Mesenchymal stem cell (in vitro differentiated cells and primary cell): ENCODE measurements at regions not wholly inside any gene's neighbourhood (a gene's known extent, or its start where the extent isn't known, plus 50 kb on each side); places are given as distances from the start of the nearest gene placed in this dataset.

Source experiments
- DNase-seq: peaks from one replicate; pipeline ENCODE4 v3.0.0-alpha.2; 2013
- H2AFZ ChIP-seq: one replicate; pipeline ENCODE4 v1.6.1; 2013; ENCODE audit warnings: low read depth, mild to moderate bottlenecking, control low read depth, inconsistent platforms, low read length, moderate library complexity
- H2AK5ac ChIP-seq: 2 replicates; pipeline ENCODE4 v1.6.1; 2013; ENCODE audit warnings: low read length, moderate library complexity, mild to moderate bottlenecking, inconsistent platforms; ENCODE audit not compliant: severe bottlenecking
- H2BK120ac ChIP-seq: one replicate; pipeline ENCODE4 v1.6.1; 2013; ENCODE audit warnings: low read depth, mild to moderate bottlenecking, inconsistent platforms, low read length, moderate library complexity
- H2BK12ac ChIP-seq, 2 experiments: one replicate each; pipeline ENCODE4 v1.6.1; 2013; ENCODE audit warnings: inconsistent platforms in 2 of 2, low read length in 2 of 2, mild to moderate bottlenecking in 2 of 2, moderate library complexity in 2 of 2, control low read depth in 1 of 2
- H2BK15ac ChIP-seq: one replicate; pipeline ENCODE4 v1.6.1; 2013; ENCODE audit warnings: mild to moderate bottlenecking, low read depth, inconsistent platforms; ENCODE audit not compliant: poor library complexity, severe bottlenecking
- H2BK5ac ChIP-seq: 2 replicates; pipeline ENCODE4 v1.6.1; 2013; ENCODE audit warnings: low read depth, mild to moderate bottlenecking, low read length, control low read depth, inconsistent platforms; ENCODE audit not compliant: poor library complexity, severe bottlenecking
- H3K14ac ChIP-seq, 2 experiments: one replicate each; pipeline ENCODE4 v1.6.1; 2013; ENCODE audit warnings: inconsistent platforms in 2 of 2, low read length in 2 of 2, control low read depth in 1 of 2, mild to moderate bottlenecking in 1 of 2, moderate library complexity in 1 of 2
- H3K18ac ChIP-seq, 2 experiments: one replicate each; pipeline ENCODE4 v1.6.1; 2013; ENCODE audit warnings: inconsistent platforms in 2 of 2, low read length in 2 of 2, control low read depth in 1 of 2, low read depth in 1 of 2, mild to moderate bottlenecking in 1 of 2
- H3K23ac ChIP-seq, 2 experiments: one replicate each; pipeline ENCODE4 v1.6.1; 2013; ENCODE audit warnings: inconsistent platforms in 2 of 2, low read length in 2 of 2, mild to moderate bottlenecking in 2 of 2, moderate library complexity in 2 of 2, control low read depth in 1 of 2
- H3K27ac ChIP-seq: 2 replicates; pipeline ENCODE4 v1.5.1; 2013; ENCODE audit warnings: mild to moderate bottlenecking, moderate library complexity, low read length, control low read depth, inconsistent platforms; ENCODE audit not compliant: poor library complexity, severe bottlenecking
- H3K27me3 ChIP-seq, 2 experiments: 2 replicates each; pipeline versions ENCODE4 v1.6.1 to v1.7.0; 2013; ENCODE audit warnings: low read length in 2 of 2, mild to moderate bottlenecking in 2 of 2, moderate library complexity in 2 of 2, control low read depth in 1 of 2, inconsistent platforms in 1 of 2; ENCODE audit not compliant: control insufficient read depth in 1 of 2, insufficient read depth in 1 of 2
- H3K36me3 ChIP-seq, 2 experiments: 2 replicates each; pipeline versions ENCODE4 v1.6.1 to v1.7.0; 2013; ENCODE audit warnings: low read length in 2 of 2, control low read depth in 1 of 2, inconsistent platforms in 1 of 2, low read depth in 1 of 2, mild to moderate bottlenecking in 1 of 2; ENCODE audit not compliant: insufficient read depth in 2 of 2, control insufficient read depth in 1 of 2
- H3K4ac ChIP-seq, 2 experiments: one replicate each; pipeline ENCODE4 v1.6.1; 2013; ENCODE audit warnings: inconsistent platforms in 2 of 2, low read length in 2 of 2, mild to moderate bottlenecking in 2 of 2, moderate library complexity in 2 of 2, control low read depth in 1 of 2, low read depth in 1 of 2
- H3K4me1 ChIP-seq: 2 replicates; pipeline ENCODE4 v1.6.1; 2013; ENCODE audit warnings: low read depth, low read length, control low read depth; ENCODE audit not compliant: control insufficient read depth, insufficient read depth
- H3K4me2 ChIP-seq: 2 replicates; pipeline ENCODE4 v1.6.1; 2013; ENCODE audit warnings: low read length, mild to moderate bottlenecking, inconsistent platforms; ENCODE audit not compliant: poor library complexity, severe bottlenecking
- H3K4me3 ChIP-seq, 2 experiments: 2 replicates each; pipeline versions ENCODE4 v1.5.1 to v1.7.0; 2013; ENCODE audit warnings: low read length in 2 of 2, mild to moderate bottlenecking in 2 of 2, control low read depth in 1 of 2, low read depth in 1 of 2; ENCODE audit not compliant: insufficient read depth in 1 of 2
- H3K79me1 ChIP-seq: replicated peaks from 2 replicates; pipeline ENCODE4 v1.6.1; 2013; ENCODE audit warnings: mild to moderate bottlenecking, control low read depth, low read length, inconsistent platforms; ENCODE audit not compliant: poor library complexity, severe bottlenecking
- H3K9ac ChIP-seq: 2 replicates; pipeline ENCODE4 v1.7.0; 2013; ENCODE audit warnings: mild to moderate bottlenecking, low read length, moderate library complexity
- H3K9me3 ChIP-seq: 2 replicates; pipeline ENCODE4 v1.7.0; 2013; ENCODE audit warnings: mild to moderate bottlenecking, low read length; ENCODE audit not compliant: control insufficient read depth
- H4K8ac ChIP-seq: one replicate; pipeline ENCODE4 v1.6.1; 2013; ENCODE audit warnings: inconsistent platforms, mild to moderate bottlenecking, low read length, moderate library complexity
- H4K91ac ChIP-seq: one replicate; pipeline ENCODE4 v1.6.1; 2013; ENCODE audit warnings: mild to moderate bottlenecking, low read length, inconsistent platforms
- WGBS: methylation state at CpG from one replicate; pipeline ENCODE4 v1.1.7; 2013; ENCODE audit warnings: mixed read lengths; 5-methylcytosine and 5-hydroxymethylcytosine counted together

DNA sequence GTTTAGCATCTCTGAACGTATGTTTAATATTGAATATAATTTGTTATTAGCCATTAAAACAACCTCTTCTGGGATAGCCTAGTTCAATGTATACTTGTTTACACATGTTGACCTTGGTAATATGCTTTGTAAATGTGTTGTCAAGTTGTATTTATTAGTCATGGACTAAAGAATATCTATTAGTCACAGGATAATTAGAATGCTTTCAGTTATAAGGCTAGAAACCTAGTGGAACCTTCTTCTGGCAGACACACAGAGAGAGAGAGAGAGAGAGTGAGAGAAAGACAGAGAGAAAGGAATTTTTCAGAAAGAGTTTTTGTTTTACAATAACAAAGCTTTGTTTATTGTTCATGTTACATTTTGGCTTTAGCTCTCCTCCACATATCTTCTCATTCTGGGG is 181.1 kb upstream of the APP start:
- Histone ChIP-seq H3K9ac (peak overlapping the region; percentile 19), H3K4me3 (no peak overlapping the region), H2AK5ac (no peak overlapping the region), H3K36me3 (no peaks in the 10 kb centered on the region), H3K18ac (no peak overlapping the region), H4K91ac (no peak overlapping the region), H3K27ac (no peak overlapping the region), H3K14ac (no peak overlapping the region), H3K4me2 (no peak overlapping the region), H2BK5ac (no peak overlapping the region), H2AFZ (no peak overlapping the region), H3K4me1 (no peaks in the 10 kb centered on the region), H2BK15ac (no peak overlapping the region), H3K79me1 (no peaks in the 10 kb centered on the region), H3K23ac (no peak overlapping the region), H2BK12ac (no peak overlapping the region), H3K4ac (no peak overlapping the region), H3K27me3 (no peaks in the 10 kb centered on the region), H4K8ac (no peak overlapping the region), H3K9me3 (no peaks in the 10 kb centered on the region), H2BK120ac (no peak overlapping the region)
- DNase-seq: no peak
- no CpG with 5 or more reads among the region's 1 CpG for WGBS

- H3K36me3 ChIP-seq: no peaks in the 10 kb centered on the region
- H2BK5ac ChIP-seq: no peak overlapping the region
- H2BK15ac ChIP-seq: no peak overlapping the region
- H4K91ac ChIP-seq: no peak overlapping the region
- no peaks in the 10 kb centered on the region for H3K79me1 ChIP-seq
- no peak overlapping the region for H2BK120ac ChIP-seq
- no peak overlapping the region for H2AFZ ChIP-seq
- H3K4me2 ChIP-seq: no peak overlapping the region
- H3K4me1 ChIP-seq: no peaks in the 10 kb centered on the region
- no peaks in the 10 kb centered on the region for H3K9me3 ChIP-seq
- no peak overlapping the region for H2BK12ac ChIP-seq
- no peak overlapping the region for H3K23ac ChIP-seq
- no peak overlapping the region for H3K9ac ChIP-seq
- WGBS: 79% methylated on average over 4 of the region's 4 CpGs
- H3K18ac ChIP-seq: no peak overlapping the region
- H2AK5ac ChIP-seq: no peak overlapping the region
- H3K27me3 ChIP-seq: no peaks in the 10 kb centered on the region
- H4K8ac ChIP-seq: no peak overlapping the region
- H3K14ac ChIP-seq: peak overlapping the region in 1 of 2 experiments; percentile 18
- H3K4ac ChIP-seq: no peak overlapping the region
- no peak overlapping the region for H3K27ac ChIP-seq
- DNase-seq: no peak
- H3K4me3 ChIP-seq: no peak overlapping the region
These were observed 162.3 kb upstream of the APP start for GRCh38 chr21:26332867-26333266.

DNA sequence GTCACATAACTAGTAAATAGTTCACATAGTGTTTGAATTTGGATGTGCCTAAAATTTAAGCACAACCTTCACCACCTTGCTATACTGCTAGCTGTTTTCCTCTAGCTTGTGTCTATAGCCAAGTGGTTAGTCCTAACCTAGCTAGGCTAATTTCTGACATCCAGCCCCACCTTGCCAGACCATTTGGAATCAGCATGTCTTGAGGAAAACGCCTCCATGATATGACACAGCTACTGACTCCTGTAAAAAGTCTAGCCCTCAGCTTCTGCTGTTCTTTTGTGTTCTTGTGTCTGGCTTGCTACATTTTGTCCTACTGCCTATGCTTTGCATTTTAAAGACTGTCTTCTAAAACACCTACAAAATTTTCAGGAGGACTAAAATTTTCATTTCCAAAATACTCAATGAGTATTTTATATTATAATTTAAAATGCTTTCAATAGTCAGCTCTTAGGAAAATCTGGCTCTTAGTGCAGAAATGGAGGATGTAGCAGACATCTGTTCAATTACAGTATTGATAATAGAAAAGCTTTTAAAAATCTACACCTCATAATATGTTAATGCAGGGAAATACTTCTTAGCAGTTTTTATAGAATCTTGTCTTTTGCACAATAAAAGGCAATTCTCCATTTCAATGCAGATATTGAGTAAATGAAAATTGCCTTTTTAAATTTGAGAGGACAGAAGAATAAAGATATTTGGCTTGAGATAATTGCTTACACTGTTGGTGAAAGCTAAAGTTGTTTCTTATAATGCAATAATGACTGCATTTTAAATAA is 160.8 kb upstream of the APP start:
- no peak overlapping the region for H3K14ac ChIP-seq
- no peak overlapping the region for H2BK12ac ChIP-seq
- no peak overlapping the region for H3K18ac ChIP-seq
- no peak overlapping the region for H2AFZ ChIP-seq
- no peak overlapping the region for H4K8ac ChIP-seq
- H2AK5ac ChIP-seq: no peak overlapping the region
- H3K36me3 ChIP-seq: no peaks in the 10 kb centered on the region
- H2BK5ac ChIP-seq: no peak overlapping the region
- H3K23ac ChIP-seq: no peak overlapping the region
- no peak for DNase-seq
- no peaks in the 10 kb centered on the region for H3K9me3 ChIP-seq
- no peak overlapping the region for H2BK15ac ChIP-seq
- no peak overlapping the region for H3K4me2 ChIP-seq
- no peak overlapping the region for H4K91ac ChIP-seq
- no peak overlapping the region for H2BK120ac ChIP-seq
- no peaks in the 10 kb centered on the region for H3K4me1 ChIP-seq
- H3K27me3 ChIP-seq: no peaks in the 10 kb centered on the region
- no peak overlapping the region for H3K4ac ChIP-seq
- H3K79me1 ChIP-seq: no peaks in the 10 kb centered on the region
- 39% methylated on average over 1 of the region's 1 CpG for WGBS
- H3K27ac ChIP-seq: no peak overlapping the region
- H3K9ac ChIP-seq: no peak overlapping the region
- H3K4me3 ChIP-seq: no peak overlapping the region

- Histone ChIP-seq H3K36me3 (no peaks in the 10 kb centered on the region), H3K4ac (no peak overlapping the region), H3K9ac (no peak overlapping the region), H4K8ac (no peak overlapping the region), H3K4me1 (no peaks in the 10 kb centered on the region), H3K18ac (no peak overlapping the region), H3K27ac (no peak overlapping the region), H3K23ac (no peak overlapping the region), H2BK12ac (no peak overlapping the region), H3K4me2 (no peak overlapping the region), H2AFZ (no peak overlapping the region), H4K91ac (no peak overlapping the region), H2AK5ac (no peak overlapping the region), H3K9me3 (no peaks in the 10 kb centered on the region), H2BK120ac (no peak overlapping the region), H3K79me1 (no peaks in the 10 kb centered on the region), H3K4me3 (no peak overlapping the region), H2BK15ac (no peak overlapping the region), H2BK5ac (no peak overlapping the region), H3K14ac (no peak overlapping the region), H3K27me3 (no peaks in the 10 kb centered on the region)
- 48% methylated on average over 2 of the region's 3 CpGs for WGBS
- DNase-seq: no peak
These were observed 150.0 kb upstream of the APP start for GRCh38 chr21:26320596-26320995.
